ENCODE measurements at regions not wholly inside any gene's neighbourhood (a gene's known extent, or its start where the extent isn't known, plus 50 kb on each side); places are given as distances from the start of the nearest gene placed in this dataset.

DNA sequence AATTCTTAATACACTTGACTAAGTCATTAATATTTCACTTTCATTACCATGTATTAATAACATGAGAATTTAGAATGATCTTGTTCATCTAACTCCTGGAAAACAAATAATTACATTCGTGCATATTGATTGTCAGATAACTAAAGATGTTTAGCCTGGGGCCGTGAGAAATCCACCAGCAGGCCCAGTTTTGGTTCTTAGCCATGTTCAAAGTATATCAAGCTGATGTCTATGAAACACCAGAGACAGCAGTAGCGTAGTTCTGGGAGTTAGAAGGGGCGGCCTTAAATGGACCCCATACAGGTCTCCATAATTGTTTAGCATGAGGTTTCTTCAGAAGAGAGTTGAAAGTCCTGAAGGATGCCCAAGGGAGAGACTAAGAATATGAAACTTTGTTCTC lies 103.6 kb upstream of the DPH6 start:
- no peak for DNase-seq (ENCODE audit: low spot score)
- intact Hi-C loops (cut with DNase I): no loop called here

DNA sequence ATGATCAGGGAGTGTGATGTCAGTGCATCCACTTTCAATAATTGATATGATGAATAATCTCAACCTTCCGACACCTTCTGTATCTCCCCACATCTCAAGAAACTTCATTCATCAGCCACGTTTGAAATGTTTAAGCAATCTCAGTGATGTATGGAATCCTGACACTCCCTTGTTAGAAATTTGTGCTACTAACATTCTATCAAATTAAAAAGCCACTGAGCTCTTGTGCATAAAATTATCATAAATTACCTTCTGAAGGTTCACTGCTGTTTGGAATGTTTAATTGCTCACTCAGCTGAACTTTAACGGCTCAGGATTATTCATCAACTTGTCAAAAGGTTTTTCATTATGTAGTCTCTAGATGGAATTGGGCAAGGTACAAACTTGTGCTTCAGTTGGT lies 108.4 kb upstream of the DPH6 start:
- intact Hi-C loops (cut with DNase I): no loop called here
- no peak for DNase-seq (ENCODE audit: low spot score)

DNA sequence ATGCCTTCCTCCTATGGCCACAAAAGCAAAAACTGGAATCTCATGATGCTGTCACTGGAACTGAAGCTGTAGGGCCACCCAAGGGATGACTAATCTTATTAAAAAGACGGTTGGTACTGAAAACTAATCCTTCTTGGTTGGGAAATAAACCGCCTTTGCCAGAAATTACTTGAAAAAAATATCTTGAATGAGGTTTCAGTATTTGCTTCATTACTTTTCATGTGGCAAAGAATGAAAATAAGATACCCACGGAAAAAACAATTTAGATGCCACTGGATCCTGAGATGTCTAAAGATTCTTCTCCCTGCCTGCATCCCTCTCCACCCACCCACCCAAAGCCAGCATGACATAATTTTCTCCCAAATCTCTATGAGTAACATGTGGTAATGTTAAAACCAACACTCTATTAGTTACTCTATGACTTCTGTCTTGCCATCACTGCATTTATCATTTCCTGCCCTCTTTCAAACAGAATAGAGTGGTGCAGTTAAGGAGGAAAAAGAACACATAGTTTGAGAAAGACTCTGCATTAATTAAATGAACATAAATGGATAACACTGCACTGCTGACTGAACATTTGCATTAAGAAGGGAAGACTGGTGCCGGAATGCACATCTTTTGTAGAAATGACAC lies 111.8 kb upstream of the DPH6 start:
- DNase-seq (ENCODE audit: low spot score): no peak
- intact Hi-C loops (cut with DNase I): no loop called here

DNA sequence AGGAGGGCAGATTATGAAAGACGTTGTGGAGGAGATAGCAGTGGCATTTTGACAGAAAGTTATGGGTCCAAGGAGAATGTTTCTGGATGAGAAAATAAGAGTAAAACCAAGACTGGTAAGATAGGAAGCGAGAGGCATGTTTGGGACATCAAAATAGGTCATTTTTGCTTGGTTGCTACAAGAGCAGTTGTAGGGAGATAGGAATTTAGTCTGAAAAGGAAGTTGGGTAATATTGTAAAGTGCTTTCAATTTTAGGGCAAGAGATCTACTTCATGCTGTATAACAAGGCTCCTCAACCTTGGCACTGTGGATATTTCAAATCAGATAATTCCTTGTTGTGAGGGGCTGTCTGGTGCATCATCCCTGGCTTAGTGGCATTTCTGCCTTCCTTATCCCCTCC lies 118.0 kb upstream of the DPH6 start:
- intact Hi-C loops (cut with DNase I): loop anchor here (5.0 to 10.0 kb wide), 2 partner anchors 79 to 117 kb away; partner anchors contain the start of gene DPH6

DNA sequence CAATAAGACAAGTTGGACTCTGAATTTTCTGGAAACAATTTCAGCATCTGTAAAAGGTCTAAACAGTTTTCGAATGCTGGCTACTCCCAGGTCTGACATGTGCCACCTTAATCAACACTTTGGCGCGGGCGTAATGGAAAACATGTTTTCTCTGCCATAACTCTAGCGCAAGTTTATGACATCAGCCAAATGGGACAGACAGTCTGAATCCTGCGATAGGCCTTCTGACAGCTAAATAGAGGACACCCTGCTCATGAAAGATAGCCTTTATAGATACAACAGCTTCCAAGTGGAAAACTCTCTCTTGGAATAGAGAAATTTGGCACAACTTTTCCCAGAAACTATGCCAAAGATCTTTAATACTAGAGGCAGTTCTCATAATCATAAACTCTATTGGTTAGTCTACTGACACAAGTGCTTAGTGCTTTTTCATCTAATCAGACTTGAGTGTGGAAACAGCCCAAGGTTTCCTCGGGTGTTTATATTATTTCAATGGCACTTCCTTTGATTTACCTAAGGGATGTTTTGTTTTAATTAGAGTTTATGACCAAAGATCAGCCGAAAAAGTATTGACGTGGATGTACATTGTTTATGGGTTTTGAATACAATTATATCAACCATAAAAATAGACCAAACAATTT lies 120.1 kb upstream of the DPH6 start:
- intact Hi-C loops (cut with DNase I): loop anchor here (1.0 to 10.0 kb wide), 2 partner anchors 24 to 81 kb away; no protein-coding TSS in a partner anchor
- no peak for DNase-seq (ENCODE audit: low spot score)

More for the DNA sequence above, 118.0 kb upstream of the DPH6 start:
- DNase-seq (ENCODE audit: low spot score): no peak

DNA sequence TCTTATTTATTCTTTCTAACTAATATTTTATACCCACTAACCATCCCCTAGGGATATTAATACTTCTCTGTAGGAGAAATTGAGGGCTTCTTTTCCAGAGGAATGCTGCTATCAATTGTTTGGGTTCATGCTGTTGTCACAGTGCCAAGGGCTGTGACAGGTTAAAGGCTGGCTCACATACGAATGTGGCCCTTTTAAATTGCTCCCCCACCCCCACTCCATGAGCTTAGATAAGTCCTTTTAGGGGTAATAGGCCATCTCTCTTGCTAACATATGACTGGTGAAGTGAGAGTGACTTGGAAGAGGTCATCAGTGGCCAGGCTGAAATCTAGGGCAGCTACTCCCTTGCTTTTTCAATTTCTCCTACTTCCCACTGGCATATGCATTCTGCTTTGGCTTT lies 121.9 kb upstream of the DPH6 start:
- intact Hi-C loops (cut with DNase I): loop anchor here (10.0 kb wide), 1 partner anchor 83 kb away; no protein-coding TSS in a partner anchor
- no peak for DNase-seq (ENCODE audit: low spot score)

DNA sequence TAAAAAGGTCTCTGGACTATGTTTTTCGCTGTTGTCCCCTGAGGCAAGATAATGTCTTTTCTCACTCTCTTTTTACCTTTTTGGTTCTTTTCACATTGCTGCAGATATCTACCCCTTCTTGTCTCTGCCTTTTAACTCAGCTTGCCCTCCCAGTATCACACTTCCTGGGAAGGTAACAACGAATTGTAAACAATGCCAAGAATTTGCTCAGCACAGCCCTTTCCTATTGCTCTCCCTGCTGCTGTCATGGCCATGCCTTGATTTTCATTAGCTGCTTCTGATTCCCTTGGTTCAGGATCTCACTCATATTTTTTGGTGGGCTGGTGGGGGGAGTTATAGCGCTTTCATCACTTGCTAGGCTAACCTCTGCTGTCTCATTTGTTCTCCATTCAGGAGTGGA lies 123.1 kb upstream of the DPH6 start:
- intact Hi-C loops (cut with DNase I): loop anchor here (10.0 kb wide), 1 partner anchor 84 kb away; no protein-coding TSS in a partner anchor
- DNase-seq (ENCODE audit: low spot score): no peak

DNA sequence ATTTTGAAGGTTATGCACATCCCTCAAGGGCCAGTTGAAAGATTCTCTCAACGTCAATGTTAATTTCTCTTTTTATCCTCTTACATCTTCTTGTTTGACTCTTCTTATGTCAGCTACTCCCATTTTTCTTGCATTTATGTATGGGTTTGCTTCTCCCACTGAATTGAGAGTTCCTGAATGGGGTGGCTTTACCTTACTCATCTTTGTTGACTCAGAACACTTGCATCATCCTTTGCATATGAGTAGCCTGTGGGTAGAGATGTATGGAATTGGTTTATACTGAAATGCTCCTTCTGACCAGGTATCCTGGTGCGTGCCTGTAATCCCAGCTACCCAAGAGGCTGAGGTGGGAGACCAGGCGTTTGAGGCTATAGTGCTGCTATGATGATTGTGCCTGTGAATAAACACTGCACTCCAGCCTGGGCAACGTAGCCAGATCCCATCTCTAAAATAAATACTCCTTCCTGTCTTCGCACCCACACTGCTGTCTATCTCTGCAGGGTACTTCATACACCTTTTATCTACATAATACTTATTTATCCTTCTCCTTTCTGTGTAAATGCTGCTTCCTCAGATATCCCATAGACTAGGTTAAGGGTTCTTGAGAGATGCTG lies 123.6 kb upstream of the DPH6 start:
- intact Hi-C loops (cut with DNase I): loop anchor here (10.0 kb wide), 1 partner anchor 85 kb away; no protein-coding TSS in a partner anchor
- no peak for DNase-seq (ENCODE audit: low spot score)

DNA sequence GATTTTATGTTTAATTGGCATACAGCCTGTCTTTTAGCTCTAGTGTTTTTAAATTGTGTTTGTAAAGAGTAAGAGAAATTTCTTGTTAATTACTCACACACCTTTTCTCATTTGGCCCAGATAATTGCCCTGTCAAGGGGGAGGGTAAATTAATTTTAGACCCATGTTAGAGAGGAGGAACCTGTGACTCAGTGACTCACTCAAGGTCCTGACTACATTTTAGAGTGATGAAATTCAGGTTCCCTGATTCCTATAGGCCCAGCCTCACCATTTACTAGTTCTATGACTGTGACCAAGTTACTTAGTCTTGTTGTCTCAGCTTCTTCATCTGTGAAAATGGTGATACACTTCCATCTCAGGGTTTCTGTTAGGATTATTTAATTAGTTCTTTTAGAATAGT lies 125.2 kb upstream of the DPH6 start:
- no peak for DNase-seq (ENCODE audit: low spot score)
- intact Hi-C loops (cut with DNase I): no loop called here

DNA sequence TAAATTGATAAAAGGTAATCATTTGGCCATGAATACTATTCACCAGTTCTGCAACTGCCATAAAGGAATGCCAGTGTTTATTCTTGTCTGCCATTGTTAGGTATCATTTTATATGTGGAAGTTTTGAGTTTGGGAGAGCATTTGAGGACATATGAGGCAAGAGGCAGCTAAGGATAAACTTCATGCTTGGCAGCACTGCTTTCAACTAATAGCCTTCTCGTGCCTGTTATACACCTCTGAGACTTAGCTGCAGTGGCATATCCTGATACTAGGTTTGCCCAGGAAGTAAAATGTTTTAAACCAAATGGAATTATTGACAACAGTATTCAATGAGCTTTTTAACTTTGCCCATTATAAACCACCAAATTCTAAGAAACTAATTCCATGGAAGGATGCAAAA lies 126.0 kb upstream of the DPH6 start:
- no peak for DNase-seq (ENCODE audit: low spot score)
- intact Hi-C loops (cut with DNase I): no loop called here

DNA sequence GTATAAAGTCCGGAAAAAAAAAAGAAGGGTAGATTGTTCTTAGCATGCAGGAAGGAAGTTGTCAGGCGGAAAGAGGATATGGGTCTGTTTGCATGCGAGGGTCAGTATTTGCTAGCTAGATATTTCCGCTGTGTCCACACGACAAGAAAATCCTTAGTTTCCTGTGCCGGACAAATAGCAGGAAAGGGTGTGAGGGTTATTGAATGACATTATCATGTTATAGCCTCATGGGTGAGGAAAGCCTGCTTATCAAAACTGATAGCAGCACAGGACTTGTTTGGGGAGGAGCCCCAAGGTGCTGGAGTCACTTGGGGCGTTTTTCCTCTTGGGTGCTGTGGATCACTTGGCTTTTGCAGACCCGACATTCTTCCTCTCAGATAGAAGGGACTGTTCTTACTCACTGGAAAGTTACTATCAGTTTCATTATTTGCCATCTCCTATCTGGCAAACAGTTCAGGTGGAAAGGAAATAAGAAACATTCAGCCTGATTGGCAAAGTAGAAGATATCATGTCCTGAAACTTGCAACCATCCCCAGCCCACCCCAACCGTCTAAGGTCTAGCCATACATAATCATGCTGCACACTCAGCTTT lies 127.2 kb upstream of the DPH6 start:
- DNase-seq (ENCODE audit: low spot score): no peak
- intact Hi-C loops (cut with DNase I): no loop called here

DNA sequence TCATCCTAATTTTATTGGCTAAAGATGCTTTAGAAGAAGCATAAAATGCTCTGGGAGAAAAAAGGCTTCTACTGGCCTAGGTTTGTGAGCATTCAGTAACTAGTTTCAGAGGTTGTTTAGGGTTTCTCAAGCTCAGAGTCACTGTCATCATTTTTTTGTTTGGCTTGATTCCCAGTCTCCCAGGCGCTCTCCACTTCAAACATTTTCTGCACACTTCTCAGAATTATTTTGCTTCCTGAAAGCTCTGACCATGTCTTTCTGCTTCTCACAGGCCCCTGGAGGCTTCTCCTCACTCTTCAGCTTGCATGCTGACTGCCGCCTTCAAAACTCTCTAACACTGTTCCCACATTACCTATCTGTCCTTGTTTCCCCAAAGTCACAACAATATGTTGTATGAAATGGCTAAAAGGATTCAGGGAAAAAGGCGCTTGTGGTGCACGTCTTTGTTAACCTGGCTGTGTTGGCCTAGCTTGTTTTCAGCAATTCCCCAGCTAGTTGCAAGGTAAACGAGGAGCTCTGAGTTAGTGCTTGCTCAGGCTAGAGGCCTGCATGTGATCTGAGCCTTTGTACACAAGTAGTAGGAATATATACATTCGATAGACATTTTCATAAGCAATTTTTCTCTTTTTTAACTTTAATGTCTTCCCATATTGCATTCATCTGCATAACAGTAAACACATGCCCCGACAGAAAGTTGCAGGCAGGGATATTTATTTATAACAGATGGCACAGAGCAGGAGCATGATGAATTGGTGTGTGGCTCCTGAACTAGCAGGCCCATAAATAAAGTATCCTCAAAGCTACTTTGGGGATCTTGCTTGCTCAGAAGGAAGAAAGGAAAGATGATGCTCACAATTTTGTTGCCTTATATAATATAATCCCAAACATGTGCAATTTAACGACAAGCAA lies 129.2 kb upstream of the DPH6 start:
- intact Hi-C loops (cut with DNase I): no loop called here
- no peak for DNase-seq (ENCODE audit: low spot score)

DNA sequence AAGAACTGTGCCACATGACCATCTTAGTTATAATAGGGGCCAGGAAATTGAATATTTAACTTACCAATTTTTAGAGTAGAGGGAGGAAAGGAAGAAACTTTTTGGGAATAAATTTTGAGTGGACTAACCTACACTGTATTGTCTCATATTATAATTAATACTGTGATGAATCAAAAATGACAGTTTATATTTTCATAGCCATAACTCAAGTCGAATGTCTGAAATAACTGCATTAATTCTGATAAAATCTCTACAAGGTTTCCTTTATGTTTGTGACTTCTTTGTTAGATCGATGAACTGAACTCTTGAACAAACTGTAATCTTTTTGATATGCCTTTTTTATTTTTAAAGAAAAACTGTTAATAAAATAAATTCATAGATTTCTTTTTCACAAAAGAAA lies 132.8 kb upstream of the DPH6 start:
- DNase-seq (ENCODE audit: low spot score): no peak
- intact Hi-C loops (cut with DNase I): no loop called here

DNA sequence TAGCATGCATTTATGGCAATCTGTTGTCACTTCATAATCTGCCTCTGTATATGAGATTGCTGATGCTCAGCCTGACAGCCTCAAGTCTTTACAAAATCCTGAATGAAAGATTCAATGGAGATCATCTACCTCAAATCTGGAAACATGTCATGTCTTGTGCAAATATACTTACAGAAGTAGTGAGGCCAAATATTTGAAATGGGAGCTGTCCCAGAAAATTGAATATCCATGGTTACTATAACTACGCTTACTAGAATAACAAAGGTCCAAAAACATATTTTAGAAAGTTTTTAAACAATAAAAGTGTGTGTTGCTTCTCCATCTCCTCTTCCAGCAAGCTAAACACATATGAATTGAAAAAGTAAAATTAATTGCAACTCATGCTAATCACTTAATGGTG lies 133.2 kb upstream of the DPH6 start:
- intact Hi-C loops (cut with DNase I): no loop called here
- DNase-seq (ENCODE audit: low spot score): no peak

DNA sequence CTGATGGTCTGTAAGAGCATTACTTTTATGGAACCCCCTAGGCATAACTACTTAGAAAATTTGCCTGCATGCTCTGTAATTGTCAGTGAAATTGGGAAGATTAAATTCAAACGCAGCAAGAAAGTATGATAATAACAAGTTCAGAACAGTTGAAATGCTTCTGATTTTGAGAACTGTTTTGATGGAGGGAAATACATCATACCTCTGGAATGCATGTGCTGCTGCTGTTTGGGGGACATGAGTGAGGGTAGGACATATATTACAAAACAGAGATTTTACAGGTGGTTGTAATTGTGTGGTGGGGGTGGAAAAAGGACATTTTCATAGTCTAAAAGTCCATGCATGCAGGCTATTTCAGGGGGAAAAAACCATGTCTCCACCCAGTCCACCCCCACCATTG lies 135.0 kb upstream of the DPH6 start:
- intact Hi-C loops (cut with DNase I): no loop called here

DNA sequence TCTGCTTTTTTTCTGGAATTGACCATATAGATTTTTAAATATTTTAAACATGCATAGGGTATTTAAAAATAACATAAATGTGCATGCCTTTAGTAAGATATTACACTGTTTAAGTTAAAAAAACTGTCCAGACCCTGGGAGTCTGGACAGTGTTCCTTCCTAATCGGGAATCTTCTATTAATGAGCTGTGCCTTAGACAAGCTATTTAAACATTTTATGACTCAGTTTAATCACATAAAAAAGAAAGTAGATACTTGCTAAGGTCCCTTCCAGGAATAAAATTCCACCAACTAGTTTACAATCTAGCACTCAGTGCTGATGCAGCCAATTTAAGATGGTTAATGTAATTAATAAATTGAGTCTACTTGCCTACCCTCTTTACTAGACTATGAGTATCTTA lies 140.4 kb upstream of the DPH6 start:
- intact Hi-C loops (cut with DNase I): no loop called here
- no peak for DNase-seq (ENCODE audit: low spot score)

More for the DNA sequence above, 135.0 kb upstream of the DPH6 start:
- DNase-seq (ENCODE audit: low spot score): no peak

DNA sequence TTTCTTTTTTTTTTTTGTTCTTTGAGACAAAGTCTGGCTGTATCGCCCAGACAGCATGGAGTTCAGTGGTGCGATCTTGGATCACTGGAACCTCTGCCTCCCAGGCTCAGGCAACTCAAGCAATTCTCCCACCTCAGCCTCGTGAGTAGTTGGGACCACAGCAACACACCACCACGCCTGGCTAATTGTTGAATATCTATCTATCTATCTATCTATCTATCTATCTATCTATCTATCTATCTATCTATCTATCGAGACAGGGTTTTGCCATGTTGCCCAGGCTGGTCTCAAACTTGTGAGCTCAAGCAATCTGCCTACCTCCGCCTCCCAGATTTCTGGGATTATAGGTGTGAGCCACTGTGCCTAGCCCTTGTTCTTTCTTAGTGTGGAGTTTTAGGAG lies 143.3 kb upstream of the DPH6 start:
- DNase-seq (ENCODE audit: low spot score): no peak
- intact Hi-C loops (cut with DNase I): no loop called here

DNA sequence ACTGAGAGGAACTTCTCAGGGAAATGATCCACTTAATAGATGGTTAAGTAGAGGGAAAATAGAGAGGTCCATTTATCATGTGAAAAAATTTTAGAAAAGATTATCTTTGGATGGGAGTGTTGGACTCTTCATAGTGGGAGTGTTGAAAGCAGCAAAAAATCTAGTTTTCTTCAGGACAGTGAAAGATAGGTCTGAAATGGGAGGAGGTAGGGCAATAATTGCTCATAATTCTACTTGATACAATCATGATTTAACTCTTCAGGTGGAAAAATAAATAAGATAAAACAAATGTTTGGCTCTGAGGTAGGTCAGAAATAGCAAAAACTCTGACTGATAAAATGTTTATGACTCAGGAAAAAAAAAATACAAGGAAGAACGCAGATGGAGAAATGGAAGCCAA lies 144.1 kb upstream of the DPH6 start:
- no peak for DNase-seq (ENCODE audit: low spot score)
- intact Hi-C loops (cut with DNase I): loop anchor here (1.0 to 5.0 kb wide), 3 partner anchors 24 to 143 kb away; partner anchors contain the start of gene DPH6

DNA sequence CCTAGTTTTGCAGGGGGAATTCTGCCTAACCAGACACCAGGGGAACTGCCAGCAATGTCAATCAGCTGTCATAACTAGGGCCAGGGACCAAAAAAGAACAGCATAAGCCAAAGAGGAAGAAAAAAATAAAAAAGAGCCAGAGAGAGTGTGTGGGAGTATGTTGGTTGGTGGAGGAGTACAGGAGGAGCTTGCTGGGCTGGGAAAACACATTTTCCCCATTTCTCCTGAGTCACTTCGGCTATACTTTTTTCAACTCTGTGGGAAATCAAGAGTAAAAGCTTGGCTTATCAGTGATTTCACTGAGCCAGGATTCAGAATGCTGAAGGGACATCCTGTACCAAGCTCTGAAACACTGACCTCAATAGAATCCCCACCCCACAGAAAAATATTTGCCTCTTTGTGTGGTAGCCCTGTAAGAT lies 144.7 kb upstream of the DPH6 start:
- intact Hi-C loops (cut with DNase I): loop anchor here (1.0 to 5.0 kb wide), 3 partner anchors 24 to 143 kb away; partner anchors contain the start of gene DPH6
- no peak for DNase-seq (ENCODE audit: low spot score)
